H1 (cell line): ENCODE measurements at regions not wholly inside any gene's neighbourhood (a gene's known extent, or its start where the extent isn't known, plus 50 kb on each side); places are given as distances from the start of the nearest gene placed in this dataset.

ENCODE experiments used
- CTCF ChIA-PET: fragments of 300-600 bp; sonication (Branson Sonifier 250); formaldehyde crosslinking; loops from one replicate; lab custom pipeline; 2021; ENCODE audit not compliant: partially characterized antibody; lab: Charles Lee
- POLR2A ChIA-PET: fragments of 300-600 bp; sonication (Branson Sonifier 250); formaldehyde crosslinking; loops from one replicate; lab custom pipeline; 2021; ENCODE audit warnings: inconsistent platforms; ENCODE audit not compliant: partially characterized antibody; lab: Charles Lee
- DNase-seq, 2 experiments: peaks; one replicate each; pipeline versions ENCODE4 v3.0.0 to v3.0.0-alpha.2; 2010 to 2022; ENCODE audit warnings: low spot score in 2 of 2, low read depth in 1 of 2, mixed read lengths in 1 of 2
- FAIRE-seq: peaks from 2 replicates; lab custom pipeline; 2011; peaks lifted over from hg19 to GRCh38; lab: Jason Lieb, UNC
- H2AFZ ChIP-seq: 2 replicates; pipeline ENCODE4 v1.8.1; 2012; ENCODE audit warnings: low read length, inconsistent platforms
- H2AK5ac ChIP-seq: 2 replicates; pipeline ENCODE4 v1.6.1; 2013; ENCODE audit warnings: low read depth, low read length
- H2BK120ac ChIP-seq: replicated peaks from 2 replicates; pipeline ENCODE3; 2013; ENCODE audit warnings: low read depth, low read length, inconsistent platforms
- H2BK12ac ChIP-seq: 2 replicates; pipeline ENCODE4 v1.6.1; 2013; ENCODE audit warnings: low read depth, low read length
- H2BK15ac ChIP-seq: 2 replicates; pipeline ENCODE4 v1.6.1; 2013; ENCODE audit warnings: low read length
- H2BK20ac ChIP-seq: 2 replicates; pipeline ENCODE4 v1.6.1; 2013; ENCODE audit warnings: low read length
- H2BK5ac ChIP-seq: 2 replicates; pipeline ENCODE4 v1.6.1; 2013; ENCODE audit warnings: low read depth, low read length
- H3K14ac ChIP-seq: 2 replicates; pipeline ENCODE4 v1.6.1; 2013; ENCODE audit warnings: inconsistent platforms; ENCODE audit not compliant: insufficient read length
- H3K18ac ChIP-seq: 2 replicates; pipeline ENCODE4 v1.6.1; 2013; ENCODE audit warnings: low read length; ENCODE audit errors: extremely low read depth
- H3K23ac ChIP-seq: 2 replicates; pipeline ENCODE4 v1.6.1; 2013; ENCODE audit warnings: inconsistent platforms; ENCODE audit not compliant: insufficient read length
- H3K23me2 ChIP-seq: 2 replicates; pipeline ENCODE4 v1.6.1; 2013; ENCODE audit warnings: low read depth, low read length
- H3K27ac ChIP-seq: 2 replicates; pipeline ENCODE4 v1.6.1; 2011; ENCODE audit warnings: low read depth, low read length, inconsistent platforms
- H3K27me3 ChIP-seq, 4 experiments: replicated peaks in 1 of 4; 1 replicate in 1 of 4; 2 replicates in 3 of 4; pipeline versions ENCODE4 v1.6.1 to v1.8.1; 2011 to 2013; ENCODE audit warnings: low read length in 3 of 4, mild to moderate bottlenecking in 3 of 4, inconsistent platforms in 2 of 4, mixed read lengths in 2 of 4, moderate library complexity in 1 of 4; ENCODE audit not compliant: control insufficient read depth in 3 of 4, insufficient read depth in 3 of 4; ENCODE audit errors: extremely low read depth in 1 of 4
- H3K36me3 ChIP-seq, 4 experiments: 2 replicates each; pipeline versions ENCODE4 v1.6.1 to v1.8.1; 2011 to 2013; ENCODE audit warnings: mild to moderate bottlenecking in 4 of 4, low read length in 3 of 4, moderate library complexity in 2 of 4, control low read depth in 1 of 4, inconsistent platforms in 1 of 4; ENCODE audit not compliant: insufficient read depth in 4 of 4, control insufficient read depth in 2 of 4
- H3K4ac ChIP-seq: replicated peaks from 2 replicates; pipeline ENCODE3; 2013; ENCODE audit warnings: low read length, low read depth, mixed read lengths, inconsistent platforms; ENCODE audit not compliant: insufficient read length
- H3K4me1 ChIP-seq, 4 experiments: replicated peaks in 1 of 4; 1 replicate in 1 of 4; 2 replicates in 3 of 4; pipeline versions ENCODE4 v1.6.1 to v1.8.1; 2011 to 2013; ENCODE audit warnings: low read length in 3 of 4, inconsistent platforms in 2 of 4, mixed read lengths in 1 of 4; ENCODE audit not compliant: insufficient read depth in 4 of 4, control insufficient read depth in 3 of 4
- H3K4me2 ChIP-seq, 2 experiments: 2 replicates each; pipeline versions ENCODE4 v1.6.1 to v1.8.1; 2011 to 2013; ENCODE audit warnings: low read depth in 2 of 2, low read length in 2 of 2, control low read depth in 1 of 2, inconsistent platforms in 1 of 2, mild to moderate bottlenecking in 1 of 2; ENCODE audit not compliant: insufficient read depth in 1 of 2
- H3K4me3 ChIP-seq, 4 experiments: fragments of 200-600, 300-600 bp in 1 of 4; sonication (generic), shearing (Covaris generic), sonication (Bioruptor Twin) in 1 of 4; 2 replicates each; pipeline versions ENCODE4 v1.5.1 to v1.8.1; 2011 to 2016; ENCODE audit warnings: low read length in 4 of 4, low read depth in 3 of 4, control low read depth in 2 of 4, inconsistent platforms in 2 of 4, mild to moderate bottlenecking in 2 of 4, mixed read lengths in 1 of 4, moderate library complexity in 1 of 4; ENCODE audit not compliant: insufficient read depth in 2 of 4; ENCODE audit errors: extremely low read depth in 1 of 4
- H3K56ac ChIP-seq: replicated peaks from 2 replicates; pipeline ENCODE3; 2013; ENCODE audit warnings: low read depth, mild to moderate bottlenecking, mixed read lengths, low read length, inconsistent platforms; ENCODE audit not compliant: insufficient read length
- H3K79me1 ChIP-seq: 2 replicates; pipeline ENCODE4 v1.6.1; 2013; ENCODE audit warnings: low read depth, low read length, control low read depth
- H3K79me2 ChIP-seq, 2 experiments: 2 replicates each; pipeline versions ENCODE4 v1.6.1 to v1.8.1; 2012 to 2013; ENCODE audit warnings: low read length in 2 of 2, mild to moderate bottlenecking in 2 of 2, inconsistent platforms in 1 of 2; ENCODE audit not compliant: insufficient read depth in 2 of 2, control insufficient read depth in 1 of 2
- H3K9ac ChIP-seq, 4 experiments: replicated peaks in 1 of 4; 1 replicate in 1 of 4; 2 replicates in 3 of 4; pipeline versions ENCODE4 v1.6.1 to v1.8.1; 2011 to 2013; ENCODE audit warnings: low read depth in 3 of 4, low read length in 3 of 4, control low read depth in 2 of 4, mild to moderate bottlenecking in 2 of 4, moderate library complexity in 2 of 4, inconsistent platforms in 1 of 4; ENCODE audit errors: extremely low read depth in 1 of 4
- H3K9me3 ChIP-seq, 2 experiments: 2 replicates each; pipeline versions ENCODE4 v1.6.1 to v1.8.1; 2012 to 2013; ENCODE audit warnings: mild to moderate bottlenecking in 2 of 2, moderate library complexity in 2 of 2, control low read depth in 1 of 2, inconsistent platforms in 1 of 2, low read depth in 1 of 2, low read length in 1 of 2, mixed read lengths in 1 of 2; ENCODE audit not compliant: insufficient read depth in 2 of 2
- H4K20me1 ChIP-seq, 2 experiments: replicated peaks in 1 of 2; 2 replicates each; pipeline versions ENCODE3 to v1.8.1; 2011 to 2013; ENCODE audit warnings: inconsistent platforms in 2 of 2, low read length in 2 of 2, mild to moderate bottlenecking in 1 of 2; ENCODE audit not compliant: insufficient read depth in 2 of 2, control insufficient read depth in 1 of 2
- H4K5ac ChIP-seq: 2 replicates; pipeline ENCODE4 v1.6.1; 2013; ENCODE audit warnings: low read length, low read depth, mixed read lengths, inconsistent platforms; ENCODE audit not compliant: insufficient read length
- H4K8ac ChIP-seq: 2 replicates; pipeline ENCODE4 v1.8.0; 2013; ENCODE audit warnings: mild to moderate bottlenecking, moderate library complexity, low read length, inconsistent platforms; ENCODE audit not compliant: insufficient read depth; ENCODE audit errors: extremely low read depth
- H4K91ac ChIP-seq: replicated peaks from 2 replicates; pipeline ENCODE3; 2013; ENCODE audit warnings: low read length, mixed read lengths, inconsistent platforms; ENCODE audit not compliant: insufficient read length
- ATF3 ChIP-seq: IDR thresholded peaks from 2 replicates; pipeline ENCODE4 v1.6.1; 2011; ENCODE audit warnings: low read depth, mild to moderate bottlenecking, low read length; ENCODE audit not compliant: insufficient read depth
- CBX8 ChIP-seq: fragments of 300-800, 300-1000 bp; sonication (generic); IDR thresholded peaks from 2 replicates; pipeline ENCODE4 v1.7.1; 2016; ENCODE audit warnings: low read depth, low read length, borderline replicate concordance
- E2F6 ChIP-seq: IDR thresholded peaks from 2 replicates; pipeline ENCODE4 v1.6.1; 2012; ENCODE audit warnings: inconsistent platforms
- EGR1 ChIP-seq: IDR thresholded peaks from 2 replicates; pipeline ENCODE4 v1.6.1; 2011; ENCODE audit warnings: low read depth, low read length, borderline replicate concordance
- GABPA ChIP-seq: IDR thresholded peaks from 2 replicates; pipeline ENCODE4 v1.6.1; 2011; ENCODE audit warnings: mild to moderate bottlenecking, low read length, moderate library complexity, borderline replicate concordance; ENCODE audit not compliant: insufficient read depth
- HDAC6 ChIP-seq: IDR thresholded peaks from one replicate; pipeline ENCODE4 v1.7.1; 2012; ENCODE audit warnings: low read depth, mild to moderate bottlenecking, inconsistent platforms, low read length, moderate library complexity
- RBBP5 ChIP-seq: IDR thresholded peaks from 2 replicates; pipeline ENCODE4 v1.7.1; 2012; ENCODE audit warnings: low read depth, mild to moderate bottlenecking, inconsistent platforms, low read length, moderate library complexity, borderline replicate concordance
- SIN3A ChIP-seq, 2 experiments: IDR thresholded peaks in 1 of 2; conservative IDR thresholded peaks in 1 of 2; 2 replicates each; pipeline ENCODE4 v1.6.1; 2011 to 2012; ENCODE audit warnings: low read length in 2 of 2, improper control_type of control experiment in 1 of 2, low read depth in 1 of 2, mild to moderate bottlenecking in 1 of 2
- SIX5 ChIP-seq: IDR thresholded peaks from 2 replicates; pipeline ENCODE4 v1.6.1; 2011; ENCODE audit warnings: mild to moderate bottlenecking, low read depth, low read length
- SP1 ChIP-seq: IDR thresholded peaks from 2 replicates; pipeline ENCODE4 v1.6.1; 2011; ENCODE audit warnings: low read depth, low read length
- SP2 ChIP-seq: IDR thresholded peaks from 2 replicates; pipeline ENCODE4 v1.6.1; 2012; ENCODE audit warnings: mild to moderate bottlenecking, low read length, inconsistent platforms
- SP4 ChIP-seq: IDR thresholded peaks from 2 replicates; pipeline ENCODE4 v1.6.1; 2012; ENCODE audit warnings: low read length, inconsistent platforms
- WGBS, 2 experiments: shearing (Covaris generic) in 1 of 2; methylation state at CpG; one replicate each; pipeline versions ENCODE4 v1.1.6 to v1.1.7; 2013 to 2015; ENCODE audit warnings: low lambda C conversion rate in 2 of 2, mixed read lengths in 2 of 2, inconsistent platforms in 1 of 2, low coverage in 1 of 2, missing lambda C conversion rate in 1 of 2; ENCODE audit not compliant: insufficient replicate concordance in 2 of 2, insufficient coverage in 1 of 2, insufficient read length in 1 of 2; ENCODE audit errors: extremely low coverage in 1 of 2, missing lambda C conversion rate in 1 of 2; 5-methylcytosine and 5-hydroxymethylcytosine counted together

- Histone ChIP-seq H4K8ac (no peak overlapping the region), H3K27ac (no peak overlapping the region), H2AK5ac (no peak overlapping the region), H2BK5ac (0 out of 2 replicates have a peak overlapping the region, but pooled peaks have one; percentile 77), H4K91ac (no peak overlapping the region), H2BK20ac (no peak overlapping the region), H2BK120ac (no peak overlapping the region), H3K27me3 (no peaks in the 10 kb centered on the region), H3K4ac (no peak overlapping the region), H3K9me3 (no peaks in the 10 kb centered on the region), H3K9ac (no peak overlapping the region), H4K5ac (peak overlapping the region; percentile 38), H3K79me1 (no peaks in the 10 kb centered on the region), H3K79me2 (no peaks in the 10 kb centered on the region), H3K4me3 (0 out of 8 replicates have a peak overlapping the region, but pooled peaks of 1 of the 4 experiments have one; percentile 13), H3K56ac (no peak overlapping the region), H2BK12ac (no peak overlapping the region), H2AFZ (no peak overlapping the region), H3K23ac (no peak overlapping the region), H3K23me2 (no peaks in the 10 kb centered on the region), H2BK15ac (no peak overlapping the region), H3K4me2 (peak overlapping the region in 1 of 2 experiments; percentile 65; a peak in 1 of 4 replicates), H4K20me1 (no peaks in the 10 kb centered on the region), H3K14ac (no peak overlapping the region), H3K18ac (no peak overlapping the region), H3K4me1 (peaks cover 0 to 36% (median 21%) of the 10 kb centered on the region in 4 experiments), H3K36me3 (no peaks in the 10 kb centered on the region)
- CTCF ChIA-PET, result interaction anchor here (0.7 kb wide), 1 partner anchor 353 kb away, joined by 3 read pairs; no protein-coding TSS in a partner anchor
- POLR2A ChIA-PET, result interaction anchor here (1.1 kb wide), 1 partner anchor 62 kb away, joined by 3 read pairs; no protein-coding TSS in a partner anchor
- DNase-seq, result no peak
- no peak for FAIRE-seq
- WGBS, 2 experiments, result 52% methylated on average over 2 of the region's 2 CpGs; no CpG with 5 or more reads in 1 of the 2 experiments
- TF ChIP-seq CBX8, result no peak
- no peak for TF ChIP-seq SIN3A (conservative IDR thresholded peaks at IDR 0.05 in 1 of 2, IDR thresholded peaks at IDR 0.05 in 1 of 2; ENCODE audit: low read depth in 1 of 2, low read length in 2 of 2)
- TF ChIP-seq EGR1, result no peak
- no peak for TF ChIP-seq ATF3
- TF ChIP-seq E2F6, result no peak
- no peak for TF ChIP-seq HDAC6
- TF ChIP-seq RBBP5, result no peak
- no peak for TF ChIP-seq SP4
- TF ChIP-seq GABPA, result no peak
- no peak for TF ChIP-seq SP2
- no peak for TF ChIP-seq SIX5
- TF ChIP-seq SP1, result no peak
Observed at GRCh38 chr5:125410537-125411070, 664.2 kb upstream of the ZNF608 start.
